ENCODE measurements at regions not wholly inside any gene's neighbourhood (a gene's known extent, or its start where the extent isn't known, plus 50 kb on each side); places are given as distances from the start of the nearest gene placed in this dataset.

DNA sequence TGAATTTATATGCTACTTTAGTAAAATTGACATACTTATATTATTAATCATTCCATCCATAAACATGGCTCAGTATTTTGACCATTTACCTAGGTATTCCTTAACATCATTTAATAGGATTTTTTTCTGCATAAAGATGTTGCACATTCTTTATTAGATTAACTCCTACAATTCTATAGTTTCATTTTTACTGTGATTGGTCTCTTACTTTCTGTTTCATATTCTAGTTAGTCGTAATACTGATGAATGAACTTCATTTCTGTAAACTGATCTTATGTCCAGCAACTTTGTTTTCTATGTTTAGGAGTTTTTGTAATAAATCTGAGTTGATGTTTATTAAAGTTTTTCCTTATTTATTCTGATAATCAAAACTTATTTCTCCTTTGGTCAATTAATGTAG, 278.2 kb upstream of the CXXC4 start:
- no peak for DNase-seq (ENCODE audit: low spot score)

DNA sequence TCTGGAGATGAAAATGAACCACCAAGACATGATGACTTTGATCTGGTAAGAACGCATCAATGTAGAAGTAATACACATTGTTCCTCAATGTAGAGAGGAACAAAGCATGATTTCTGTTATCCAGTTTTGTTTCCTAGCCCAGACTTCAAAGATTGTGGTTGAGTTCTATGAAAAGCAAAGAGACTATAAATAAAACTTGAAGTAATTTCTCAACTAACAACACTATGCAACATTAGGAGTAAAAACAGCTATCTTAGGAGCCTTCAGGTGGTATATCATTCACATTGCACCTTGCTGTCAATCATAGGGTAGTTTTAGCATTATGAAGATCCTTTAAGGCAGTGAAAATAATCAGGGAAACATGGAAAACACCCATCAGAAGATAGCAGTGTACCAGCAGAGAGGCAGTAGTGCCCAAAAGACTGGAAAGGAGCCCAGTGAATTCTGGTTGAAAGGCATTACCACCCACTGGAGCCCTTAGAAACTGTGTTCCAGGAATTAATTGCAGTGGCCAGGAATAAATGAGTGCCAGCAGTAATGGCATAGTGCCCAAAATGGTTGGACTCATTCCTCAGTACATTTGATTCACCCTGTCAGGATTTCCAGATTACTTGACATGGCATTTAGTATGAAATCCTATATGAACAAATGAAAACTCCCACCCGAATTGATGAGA, 300.7 kb upstream of the CXXC4 start:
- DNase-seq (ENCODE audit: low spot score) = no peak

DNA sequence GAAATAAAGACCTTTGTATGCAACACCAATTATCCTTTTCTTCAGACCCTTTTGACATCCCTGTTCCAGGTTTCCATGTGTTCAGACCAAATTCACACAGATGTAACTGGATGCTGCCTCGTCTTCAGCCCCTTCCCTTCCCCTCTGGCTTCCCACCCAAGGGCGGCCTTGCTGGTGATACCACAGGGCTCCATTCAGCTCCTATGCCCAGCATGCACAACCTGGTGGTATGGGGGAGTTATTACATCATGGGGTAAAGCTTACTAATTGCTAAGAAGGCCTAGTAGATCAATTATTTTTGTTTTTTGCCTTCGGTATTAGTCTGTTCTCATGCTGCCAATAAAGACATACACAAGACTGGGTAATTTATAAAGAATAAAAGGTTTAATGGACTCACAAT, 317.0 kb upstream of the CXXC4 start:
- no peak for DNase-seq (ENCODE audit: low spot score)

DNA sequence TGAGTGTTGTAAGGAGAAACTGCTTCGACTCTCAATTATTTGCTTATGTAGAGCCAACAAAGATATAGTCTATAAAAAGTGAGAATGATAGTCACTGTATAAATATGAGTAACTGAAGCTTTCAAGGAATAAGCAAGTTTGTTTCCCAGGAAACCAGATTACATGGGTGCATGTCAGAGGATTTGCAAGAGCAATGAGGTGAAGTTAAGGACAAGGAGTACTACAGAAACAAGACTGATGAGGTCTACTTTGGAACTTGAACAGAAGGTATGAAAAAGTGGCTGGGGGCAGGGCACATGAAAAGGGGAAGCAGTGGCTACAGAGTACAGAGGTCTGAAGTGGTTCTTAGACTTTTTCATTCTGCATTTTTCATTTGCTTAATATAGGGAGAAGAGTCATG, 321.0 kb upstream of the CXXC4 start:
- no peak for DNase-seq (ENCODE audit: low spot score)

DNA sequence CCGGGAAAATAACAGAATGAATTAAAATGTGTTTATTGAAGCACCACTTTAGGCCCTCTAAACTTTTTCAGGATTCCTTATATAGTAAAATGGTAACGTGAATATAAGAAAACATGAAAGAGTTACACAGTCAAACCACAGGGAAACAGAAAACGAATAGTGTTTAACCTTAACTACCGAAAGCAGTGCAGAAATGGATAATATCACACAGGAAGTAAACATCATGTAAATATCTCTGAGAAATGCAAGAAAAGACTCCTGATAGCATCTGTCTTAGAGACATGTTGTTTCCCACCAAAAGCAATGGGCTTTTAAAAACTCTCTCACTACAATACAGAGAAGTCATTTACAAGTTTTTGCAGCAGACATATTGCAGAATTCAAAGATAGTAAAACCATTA, 323.9 kb upstream of the CXXC4 start:
- DNase-seq (ENCODE audit: low spot score) = no peak

DNA sequence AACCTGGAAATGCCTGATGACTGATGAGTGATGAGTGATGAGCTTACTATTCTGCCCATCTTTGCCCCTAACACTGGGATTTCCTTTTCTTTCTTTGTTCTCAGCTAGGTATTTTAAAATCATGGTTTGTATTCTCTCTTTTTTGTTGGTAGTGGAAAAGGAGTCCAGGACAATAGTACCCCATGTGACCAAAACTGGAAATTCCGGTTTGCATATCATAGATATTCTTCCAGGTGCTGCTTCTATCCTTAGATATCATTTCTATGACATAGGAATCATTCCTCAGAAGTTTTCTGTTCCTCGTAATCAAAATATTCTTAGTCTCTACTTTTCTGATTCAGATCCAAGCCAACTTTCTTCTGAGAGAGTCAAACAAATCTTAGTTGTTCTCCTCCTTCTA, 320.5 kb upstream of the TET2 start:
- DNase-seq (ENCODE audit: low spot score) = no peak

DNA sequence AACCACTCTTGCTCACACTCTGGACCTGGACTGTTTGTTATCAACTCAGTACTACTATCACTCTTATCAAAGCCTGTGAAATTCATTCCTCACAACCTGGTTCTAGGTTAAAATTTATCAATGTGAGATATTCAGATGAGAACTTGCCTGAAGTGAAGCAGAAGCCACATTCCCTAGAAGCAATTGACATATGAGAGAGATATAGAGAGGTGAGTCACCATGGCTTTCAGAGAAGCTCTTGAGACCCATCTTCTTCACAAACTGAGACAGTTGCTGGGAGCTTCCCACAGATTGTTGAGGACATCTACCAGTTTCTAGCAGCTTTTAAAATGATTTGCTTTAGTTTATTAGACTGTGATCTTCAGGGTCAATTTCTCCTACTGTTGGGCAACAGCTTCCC, 316.9 kb upstream of the TET2 start:
- no peak for DNase-seq (ENCODE audit: low spot score)

DNA sequence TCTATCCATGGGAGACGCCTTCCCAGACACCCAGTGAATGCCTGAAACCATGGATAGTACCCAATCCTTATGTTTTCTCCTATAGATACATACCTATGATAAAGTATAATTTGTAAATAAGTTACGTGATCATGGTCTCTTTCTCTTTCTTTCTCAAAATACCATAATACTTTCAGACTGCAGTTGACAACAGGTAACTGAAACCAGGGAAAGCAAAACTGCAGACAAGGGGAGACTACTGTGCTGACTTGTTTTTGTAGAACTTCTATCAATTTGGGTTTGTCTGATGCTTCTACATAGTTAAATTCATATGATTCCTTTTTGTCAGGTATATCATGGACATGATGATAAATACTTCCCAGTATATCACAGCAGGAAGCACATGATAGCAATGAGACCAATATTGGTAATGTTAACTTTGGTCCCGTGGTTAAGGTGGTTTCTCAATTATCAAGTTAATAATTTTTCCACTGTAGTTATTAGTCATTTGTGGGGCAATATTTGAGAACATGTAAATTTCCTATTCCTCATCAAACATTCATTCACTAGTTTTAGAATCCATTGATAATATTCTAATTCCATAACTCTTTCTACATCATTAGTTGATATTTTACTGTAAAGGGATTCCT, 298.0 kb upstream of the TET2 start:
- no peak for DNase-seq (ENCODE audit: low spot score)

DNA sequence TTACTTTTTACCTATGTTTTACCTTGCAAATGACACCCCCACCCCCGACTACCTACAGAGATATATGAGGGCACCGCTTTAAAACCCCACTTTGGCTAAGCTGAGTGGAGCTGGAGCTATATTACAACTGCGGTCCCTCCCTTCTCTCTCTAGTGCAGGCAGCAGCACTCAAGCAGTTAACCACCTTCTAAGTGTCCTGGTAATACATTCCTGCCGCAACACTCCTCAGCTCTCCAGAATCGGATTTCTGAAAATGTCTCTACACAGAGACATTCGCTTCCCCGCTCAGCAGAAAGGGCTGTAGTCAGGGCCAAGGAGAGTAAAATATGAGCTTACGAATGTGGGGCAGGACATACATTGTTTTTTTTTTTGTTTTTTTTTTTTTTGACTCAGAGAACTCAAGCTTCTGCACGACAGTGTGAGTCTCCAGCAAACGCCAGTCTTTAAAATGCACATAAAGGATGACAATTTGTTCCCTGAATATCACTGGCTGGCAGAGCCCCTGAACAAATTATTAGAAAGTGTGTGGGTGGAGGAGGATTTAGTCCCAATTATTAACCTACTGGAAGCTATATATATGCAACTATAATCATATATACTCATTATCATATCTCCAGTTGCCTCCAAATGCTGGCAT, 287.0 kb upstream of the TET2 start:
- no peak for DNase-seq (ENCODE audit: low spot score)

DNA sequence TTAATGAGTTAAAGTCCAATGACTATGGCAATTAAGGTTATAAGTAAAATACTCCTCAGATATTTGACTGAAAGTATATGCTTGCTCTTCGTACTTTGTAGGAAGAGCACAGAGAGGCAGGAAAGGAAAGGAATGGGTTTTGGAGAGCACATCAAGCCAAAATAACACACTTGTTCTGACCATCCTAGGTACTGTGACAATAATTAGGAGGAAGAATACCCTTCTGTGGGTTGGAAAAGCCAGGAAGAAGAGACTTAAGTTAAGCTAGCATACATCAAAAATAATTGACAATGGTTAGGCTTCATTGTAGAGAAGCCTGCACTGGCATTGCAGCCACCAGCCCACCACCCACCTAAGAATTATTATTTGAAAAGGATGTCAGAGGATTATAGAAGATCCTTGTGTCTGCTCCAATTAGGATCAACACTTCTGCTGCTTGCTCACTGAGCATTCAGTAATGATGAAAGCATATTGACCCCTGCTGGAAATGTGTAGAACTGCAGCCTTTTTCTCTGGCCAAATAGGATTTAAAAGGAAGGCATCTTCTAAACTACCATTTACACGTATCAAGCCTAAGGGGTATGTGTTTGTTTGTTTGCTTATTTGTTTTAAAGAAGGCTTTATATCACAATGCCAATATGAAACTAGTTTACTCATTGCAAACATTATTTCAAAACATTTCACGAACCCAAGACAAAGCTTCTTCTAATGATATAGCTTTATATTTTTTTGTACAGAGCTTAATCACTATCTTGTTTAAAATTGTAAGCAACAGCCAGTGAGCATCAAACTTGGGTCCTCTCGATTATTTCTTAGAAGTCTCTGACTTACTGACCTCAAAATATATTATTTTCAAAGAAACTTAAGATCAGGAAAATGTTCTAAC, 286.2 kb upstream of the TET2 start:
- peak; percentile 73 for DNase-seq (ENCODE audit: low spot score)

DNA sequence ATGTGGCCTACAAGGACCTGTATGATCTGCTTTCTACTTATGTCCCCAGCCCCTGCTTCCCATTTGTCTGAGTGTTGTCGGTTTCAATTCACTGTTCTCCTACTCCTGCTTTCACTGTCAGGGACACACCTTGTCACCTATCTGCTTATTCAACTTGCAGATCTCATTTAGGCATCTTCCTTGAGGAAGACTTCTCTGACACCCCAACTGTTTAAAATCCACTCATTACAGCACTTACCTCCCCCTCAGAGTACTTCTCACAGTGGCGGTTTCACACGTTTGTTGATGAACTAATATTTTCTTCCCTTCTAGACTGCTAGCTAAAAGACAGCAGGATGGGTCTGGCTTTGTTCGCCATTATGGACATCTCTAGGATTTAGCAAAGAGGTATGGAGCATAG, 279.9 kb upstream of the TET2 start:
- no peak for DNase-seq (ENCODE audit: low spot score)

DNA sequence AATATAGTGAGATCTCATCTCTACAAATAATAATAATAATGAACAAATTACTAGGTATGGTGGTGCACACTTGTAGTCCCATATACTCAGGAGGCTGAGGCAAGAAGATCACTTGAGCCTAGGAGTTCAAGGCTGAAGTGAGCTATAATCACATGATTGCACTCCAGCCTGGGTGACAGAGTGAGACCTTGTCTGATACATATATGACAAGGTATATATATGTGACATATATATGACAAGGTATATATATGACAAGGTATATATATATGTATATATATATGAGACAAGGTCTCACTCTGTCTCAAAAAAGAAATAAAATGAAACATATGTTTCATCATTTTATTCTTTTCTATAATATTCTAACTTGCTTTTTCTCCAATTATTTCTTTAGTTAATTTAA, 278.1 kb upstream of the TET2 start:
- DNase-seq (ENCODE audit: low spot score) = no peak

DNA sequence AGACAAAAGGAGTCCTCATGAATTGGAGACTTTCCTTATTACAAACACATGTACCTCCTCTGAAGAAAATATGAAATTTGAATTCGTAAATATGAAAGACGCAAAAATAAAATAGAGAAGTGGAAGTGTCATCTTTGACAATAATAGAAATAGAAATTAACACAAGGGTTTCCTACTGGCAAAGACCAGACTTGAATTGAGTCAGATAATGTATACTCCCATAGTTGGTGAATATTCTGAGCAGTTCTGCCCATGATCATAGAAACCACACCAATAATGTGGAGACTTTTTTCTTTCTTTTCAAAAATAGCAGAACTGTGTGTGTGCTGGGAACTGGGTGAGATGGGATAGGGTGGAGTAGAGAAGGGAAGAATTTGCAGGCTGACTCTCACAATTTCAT, 277.7 kb upstream of the TET2 start:
- DNase-seq (ENCODE audit: low spot score) = no peak

DNA sequence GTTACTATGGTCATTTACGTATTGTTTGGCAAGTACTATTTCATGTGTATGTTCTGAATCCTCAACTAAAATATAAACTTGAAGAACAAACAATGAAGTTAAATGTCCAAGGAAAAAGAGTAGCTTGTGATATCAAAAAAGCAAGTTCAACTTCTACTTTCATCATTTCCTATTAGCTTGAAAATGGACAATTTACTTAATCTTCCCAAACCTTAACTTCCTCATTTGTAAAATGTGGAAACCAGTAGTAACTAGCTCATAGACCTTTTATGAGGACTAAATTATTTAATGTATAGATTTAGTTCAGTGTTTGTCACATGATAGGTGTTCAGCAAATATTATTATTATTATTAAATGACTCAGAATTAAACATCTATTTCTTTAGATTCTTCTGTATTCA, 276.8 kb upstream of the TET2 start:
- no peak for DNase-seq (ENCODE audit: low spot score)

DNA sequence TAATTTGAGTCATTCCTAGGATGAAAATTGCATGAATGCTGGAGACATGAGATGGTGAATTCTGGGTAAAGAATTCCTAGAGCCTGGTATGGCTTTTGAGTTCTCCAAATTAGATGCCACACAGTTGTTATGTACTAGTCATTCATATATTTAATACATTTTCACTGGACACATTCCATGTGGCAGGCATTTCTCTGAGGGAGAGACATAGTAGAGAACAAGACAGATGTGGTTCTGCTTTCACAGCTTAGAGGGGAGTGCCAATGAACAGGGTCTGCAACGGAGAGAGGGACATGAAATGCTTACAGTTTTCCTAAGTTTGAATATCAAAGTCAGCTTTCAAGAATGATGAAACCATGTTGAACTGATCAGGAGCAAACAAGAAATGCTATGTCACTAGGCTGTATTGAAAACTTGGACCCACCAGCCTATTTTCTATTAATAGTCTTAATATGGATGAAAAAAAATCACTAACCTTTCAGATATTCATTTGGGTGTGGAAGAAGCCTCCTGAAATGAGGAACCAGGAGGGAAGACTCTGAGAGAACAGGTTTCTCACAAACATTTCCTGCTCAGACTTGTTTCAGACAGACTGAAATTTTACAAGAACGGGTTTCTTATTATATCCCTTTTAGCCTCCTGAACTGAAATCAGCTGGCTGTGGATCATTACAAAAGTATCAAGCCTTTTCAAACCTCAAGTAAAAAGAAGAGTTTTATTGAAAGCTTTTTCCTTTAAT, 276.0 kb upstream of the TET2 start:
- no peak for DNase-seq (ENCODE audit: low spot score)

DNA sequence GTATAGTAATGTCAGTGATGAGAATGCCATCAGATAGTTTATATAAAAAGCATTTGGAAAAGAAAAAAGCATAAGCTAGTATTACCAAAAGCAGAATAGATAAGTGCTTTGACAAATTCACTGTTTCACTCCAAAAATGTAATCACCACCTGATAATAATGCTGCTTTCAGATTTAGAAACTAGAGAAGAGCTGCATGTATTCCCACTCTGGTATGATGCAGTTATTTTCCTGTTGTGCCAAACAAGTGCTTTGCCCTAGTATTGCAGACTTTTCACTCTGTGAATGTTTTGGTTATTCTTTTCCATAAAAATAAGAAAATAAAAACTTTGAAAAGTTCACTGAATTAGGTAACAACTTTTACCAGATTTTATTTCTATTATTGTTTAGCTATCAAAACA, 267.7 kb upstream of the TET2 start:
- DNase-seq (ENCODE audit: low spot score) = no peak

DNA sequence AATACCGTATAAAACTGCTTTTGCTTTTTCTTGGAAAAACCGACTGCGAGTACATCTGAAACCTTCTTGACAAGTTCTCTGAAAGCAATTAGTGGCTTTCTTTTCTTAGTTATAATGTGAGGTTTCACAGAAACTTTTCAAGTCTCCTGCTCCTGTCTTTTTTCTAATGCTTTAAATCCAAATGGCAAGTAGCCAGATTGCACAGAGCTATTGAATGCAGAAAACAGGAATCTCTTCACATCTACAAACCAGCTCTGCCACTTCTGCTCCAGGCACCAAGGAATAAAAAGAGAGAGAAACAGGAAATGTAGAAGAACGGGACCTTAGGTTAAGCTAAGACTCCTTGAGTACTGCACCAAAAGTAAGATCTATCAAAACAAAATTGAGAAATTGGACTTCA, 267.3 kb upstream of the TET2 start:
- no peak for DNase-seq (ENCODE audit: low spot score)

DNA sequence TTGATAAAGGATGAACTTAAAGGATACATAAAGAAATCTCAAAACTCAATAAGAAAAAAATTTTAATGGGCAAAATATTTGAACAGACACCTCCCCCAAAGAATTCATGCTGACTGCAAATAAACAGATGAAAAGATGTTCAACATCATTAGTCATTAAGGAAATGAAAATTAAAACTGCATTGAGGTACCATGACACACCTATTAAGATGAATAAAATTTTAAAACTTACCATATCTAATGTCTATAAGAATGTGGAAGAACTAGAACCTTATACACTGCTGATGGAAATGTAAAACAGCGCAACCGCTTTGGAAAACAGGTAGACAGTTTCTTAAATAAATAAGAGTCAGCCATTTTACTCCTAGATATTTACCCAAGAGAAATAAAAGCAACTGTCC, 266.8 kb upstream of the TET2 start:
- no peak for DNase-seq (ENCODE audit: low spot score)

DNA sequence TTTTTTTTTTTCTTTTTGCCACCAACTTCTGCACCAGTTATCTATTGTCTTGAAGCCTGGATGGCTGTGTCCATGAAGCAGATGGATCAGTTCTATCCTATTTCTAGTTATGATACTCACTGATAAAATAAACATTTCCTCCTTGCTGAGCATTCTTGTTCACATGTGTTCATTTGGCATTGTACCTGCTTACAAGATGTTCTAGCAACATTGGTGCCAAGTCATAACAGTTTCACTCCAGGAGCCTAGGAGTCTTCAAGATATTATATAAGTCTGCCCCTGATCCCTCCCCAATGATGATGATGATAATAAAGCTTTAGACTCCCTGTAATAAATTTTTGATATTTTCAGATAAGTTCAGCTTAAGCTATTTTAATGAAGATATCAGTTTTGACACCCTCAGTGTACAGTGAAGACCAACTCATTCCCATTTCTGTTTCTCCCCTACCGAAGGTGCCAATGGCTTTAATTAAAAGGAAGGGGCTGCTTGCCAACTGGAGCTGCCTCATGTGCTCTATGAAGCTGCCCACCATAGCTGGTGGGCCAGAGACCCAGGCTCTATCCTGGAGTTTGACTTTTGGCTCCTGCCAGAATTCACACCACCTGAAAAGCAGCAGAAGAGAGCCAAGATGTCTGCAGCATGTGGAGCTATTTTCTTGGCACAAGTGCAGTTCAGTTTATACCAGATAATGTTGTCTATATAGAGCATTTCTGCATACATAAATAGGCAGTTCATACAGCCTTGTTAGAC, 265.4 kb upstream of the TET2 start:
- no peak for DNase-seq (ENCODE audit: low spot score)

DNA sequence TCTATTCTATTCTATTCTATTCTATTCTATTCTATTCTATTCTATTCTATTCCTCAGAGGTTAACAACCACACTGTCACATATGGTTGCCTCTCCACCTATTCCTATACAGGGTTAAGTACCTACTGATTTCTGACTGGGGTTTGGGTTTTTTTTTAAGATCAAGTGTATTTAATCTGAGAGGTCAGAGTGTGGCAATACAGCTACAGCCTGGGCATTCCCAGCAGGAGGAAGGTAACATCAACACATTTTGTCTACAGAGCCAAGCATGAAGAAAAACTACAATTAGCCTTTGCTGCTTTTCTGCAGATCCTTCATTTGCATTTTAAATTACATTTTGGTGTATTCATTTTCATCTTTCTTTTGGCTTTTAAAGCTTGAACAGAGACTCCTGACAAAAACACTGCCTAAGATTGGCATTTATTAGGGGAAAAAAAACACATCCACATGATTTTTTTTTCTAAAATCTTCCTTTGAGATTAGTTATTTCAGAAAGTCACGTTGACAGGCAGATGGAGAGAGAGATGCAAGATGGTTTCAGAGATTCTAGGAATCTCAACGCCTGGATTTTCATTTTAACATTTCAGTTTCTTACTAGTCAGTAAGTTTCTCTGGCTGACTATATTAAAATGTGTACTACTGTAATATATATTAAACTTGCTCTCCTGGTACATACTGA, 255.9 kb upstream of the TET2 start:
- DNase-seq (ENCODE audit: low spot score) = no peak

All from SK-N-DZ (cell line).